Esophagus muscularis mucosa (tissue), 4 donors: ENCODE measurements at regions not wholly inside any gene's neighbourhood (a gene's known extent, or its start where the extent isn't known, plus 50 kb on each side); places are given as distances from the start of the nearest gene placed in this dataset.

Experiments used
- DNase-seq: peaks from one replicate; pipeline ENCODE4 v3.0.0-alpha.2; 2017; ENCODE audit errors: extremely low spot score
- H3K27ac ChIP-seq, 4 donors: fragments of 200-600 bp; sonication (generic); replicated peaks in 1 of 4; 1 replicate in 3 of 4; 2 replicates in 1 of 4; pipeline ENCODE4 v1.5.1; 2016 to 2019; ENCODE audit warnings: mild to moderate bottlenecking in 1 of 4
- H3K27me3 ChIP-seq, 4 donors: fragments of 200-600 bp; sonication (generic); one replicate each; pipeline versions ENCODE4 v1.5.1 to v1.6.0; 2016 to 2019
- H3K36me3 ChIP-seq, 4 donors: fragments of 200-600 bp; sonication (generic); one replicate each; pipeline ENCODE4 v1.5.1; 2016 to 2019
- H3K4me1 ChIP-seq, 4 donors: fragments of 200-600 bp; sonication (generic); one replicate each; pipeline ENCODE4 v1.5.1; 2016 to 2019
- H3K4me3 ChIP-seq, 4 donors: fragments of 200-600 bp; sonication (generic); 1 replicate in 2 of 4; 2 replicates in 2 of 4; pipeline ENCODE4 v1.5.1; 2016 to 2019; ENCODE audit warnings: mild to moderate bottlenecking in 4 of 4, moderate library complexity in 1 of 4
- H3K9me3 ChIP-seq, 4 donors: fragments of 200-600 bp; sonication (generic); 1 replicate in 3 of 4; 2 replicates in 1 of 4; pipeline ENCODE4 v1.5.1; 2016 to 2019
- CTCF ChIP-seq, 3 experiments: fragments of 200-600 bp in 2 of 3; fragments of 450-650 bp in 1 of 3; sonication (generic) in 2 of 3; IDR thresholded peaks; one replicate each; pipeline ENCODE4 v1.5.1; 2017 to 2019; ENCODE audit warnings: antibody characterized with exemption in 3 of 3, mild to moderate bottlenecking in 2 of 3, moderate library complexity in 1 of 3
- EP300 ChIP-seq: sonication (generic); formaldehyde crosslinking; IDR thresholded peaks from one replicate; pipeline ENCODE4 v1.6.1; 2017; ENCODE audit warnings: antibody characterized with exemption
- POLR2A ChIP-seq: fragments of 450-650 bp; IDR thresholded peaks from one replicate; pipeline ENCODE4 v1.6.1; 2017; ENCODE audit warnings: antibody characterized with exemption, moderate library complexity, mild to moderate bottlenecking, low read depth
- POLR2AphosphoS5 ChIP-seq, 2 donors: sonication (generic); formaldehyde crosslinking; IDR thresholded peaks; one replicate each; pipeline ENCODE4 v1.6.1; 2017; ENCODE audit warnings: antibody characterized with exemption in 2 of 2
- WGBS: methylation state at CpG from one replicate; pipeline ENCODE4 v1.1.5; 2018; 5-methylcytosine and 5-hydroxymethylcytosine counted together
- intact Hi-C: fragments of 100-400 bp; cut with DNase I; formaldehyde crosslinking; loops from one replicate; pipeline ENCODE4 v1.15.1; 2023

DNA sequence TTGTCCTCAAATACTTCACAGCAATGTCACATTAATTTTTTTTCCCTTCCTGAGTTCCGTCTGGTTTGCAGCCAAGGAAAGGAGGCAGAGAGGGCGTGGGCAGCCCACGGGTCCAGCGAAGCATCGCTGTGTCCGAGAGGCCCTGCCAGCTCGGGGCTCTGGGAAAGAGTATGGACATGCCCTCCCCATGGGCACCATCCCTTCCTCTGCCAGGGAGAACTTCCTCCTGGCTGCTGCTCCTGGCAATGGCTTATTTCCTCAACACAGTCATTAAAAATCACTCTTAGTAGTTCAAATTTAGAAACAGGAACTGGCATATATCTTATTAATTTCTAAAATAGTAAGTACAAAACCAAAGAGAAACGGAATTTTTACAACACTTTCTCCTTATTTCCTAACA lies 115.4 kb downstream of the RIPK4 start:
- intact Hi-C loops = no loop called here
- no peak overlapping the region for H3K27ac ChIP-seq

DNA sequence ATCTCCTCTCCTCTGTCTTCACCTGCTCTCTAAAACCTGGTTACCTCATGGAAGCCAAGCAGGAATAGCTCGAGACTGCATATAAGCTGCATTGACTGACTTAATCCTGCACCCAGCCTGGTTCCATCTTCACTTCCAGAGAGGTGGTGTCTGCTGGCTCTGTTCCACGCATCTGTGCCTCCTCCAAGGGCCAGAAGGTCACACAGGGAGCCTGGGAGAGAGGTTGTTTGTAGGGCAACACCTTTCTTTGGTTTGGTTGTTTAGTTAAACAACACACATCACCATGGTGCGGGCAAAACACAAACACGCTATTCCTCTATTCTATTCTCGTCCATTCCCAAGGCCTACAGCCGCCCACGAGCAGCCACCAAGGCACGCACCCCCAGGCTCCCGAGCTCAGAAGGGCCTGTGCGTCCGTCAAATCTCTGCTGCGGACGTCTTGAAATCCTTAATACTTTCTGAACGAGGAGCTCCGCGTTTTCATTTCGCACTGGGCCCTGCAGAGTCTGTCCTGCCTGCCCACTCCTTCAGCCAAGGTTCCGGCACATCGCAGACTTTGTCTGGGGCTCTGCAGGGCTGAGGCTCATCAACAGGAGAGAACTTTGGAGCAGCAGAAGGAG lies 116.2 kb downstream of the RIPK4 start:
- intact Hi-C loops = no loop called here
- Histone ChIP-seq H3K36me3 (no peaks in the 10 kb centered on the region), H3K4me3 (no peak overlapping the region), H3K27ac (no peak overlapping the region), H3K4me1 (peaks cover 0 to 11% (median 9%) of the 10 kb centered on the region in 4 donors), H3K9me3 (no peaks in the 10 kb centered on the region), H3K27me3 (peaks cover 0 to 17% (median 0%) of the 10 kb centered on the region in 4 donors)
- no peak for DNase-seq
- WGBS = 88% methylated on average over 19 of the region's 19 CpGs
- no peak for TF ChIP-seq POLR2A
- TF ChIP-seq POLR2AphosphoS5 (IDR thresholded peaks at IDR 0.05) = no peak
- no peak for TF ChIP-seq CTCF (IDR thresholded peaks at IDR 0.05)
- no peak for TF ChIP-seq EP300

More for the DNA sequence above, 115.4 kb downstream of the RIPK4 start:
- Histone ChIP-seq H3K4me3 (no peak overlapping the region), H3K36me3 (no peaks in the 10 kb centered on the region), H3K4me1 (peaks cover 0 to 11% (median 9%) of the 10 kb centered on the region in 4 donors), H3K27me3 (peaks cover 0 to 13% (median 0%) of the 10 kb centered on the region in 4 donors), H3K9me3 (no peaks in the 10 kb centered on the region)
- 59% methylated on average over 7 of the region's 8 CpGs for WGBS
- no peak for DNase-seq
- no peak for TF ChIP-seq CTCF (IDR thresholded peaks at IDR 0.05)
- TF ChIP-seq POLR2AphosphoS5 (IDR thresholded peaks at IDR 0.05) = no peak
- no peak for TF ChIP-seq EP300
- no peak for TF ChIP-seq POLR2A

GRCh38 chr21:41648591-41649031 lies 118.2 kb downstream of the RIPK4 start:
- H3K36me3 ChIP-seq = no peaks in the 10 kb centered on the region
- H3K4me3 ChIP-seq = no peak overlapping the region
- DNase-seq = no peak
- peaks cover 0 to 11% (median 5%) of the 10 kb centered on the region in 4 donors for H3K4me1 ChIP-seq
- no peak overlapping the region for H3K27ac ChIP-seq
- TF ChIP-seq POLR2AphosphoS5 (IDR thresholded peaks at IDR 0.05) (no peak), EP300 (no peak), POLR2A (no peak), CTCF (IDR thresholded peaks at IDR 0.05) (no peak)
- 66% methylated on average over 9 of the region's 9 CpGs for WGBS
- H3K9me3 ChIP-seq = no peaks in the 10 kb centered on the region
- intact Hi-C loops = no loop called here
- H3K27me3 ChIP-seq = peaks cover 0 to 24% (median 0%) of the 10 kb centered on the region in 4 donors

GRCh38 chr21:41647806-41648561 lies 118.9 kb downstream of the RIPK4 start:
- Histone ChIP-seq H3K4me3 (no peak overlapping the region), H3K27ac (no peak overlapping the region)
- intact Hi-C loops = no loop called here

More at GRCh38 chr21:41647806-41648561, 118.9 kb downstream of the RIPK4 start:
- TF ChIP-seq POLR2A (no peak), CTCF (IDR thresholded peaks at IDR 0.05) (no peak), POLR2AphosphoS5 (IDR thresholded peaks at IDR 0.05) (no peak), EP300 (no peak)
- Histone ChIP-seq H3K9me3 (no peaks in the 10 kb centered on the region), H3K36me3 (no peaks in the 10 kb centered on the region), H3K27me3 (peaks cover 0 to 24% (median 0%) of the 10 kb centered on the region in 4 donors), H3K4me1 (peaks cover 0 to 11% (median 5%) of the 10 kb centered on the region in 4 donors)
- WGBS = 88% methylated on average over 9 of the region's 9 CpGs
- no peak for DNase-seq
